Stimulated activated CD4-positive, alpha-beta T cell treated with anti-CD3 and anti-CD28 coated beads, Interleukin-4, amount 100 ng/mL, for 24 hours (primary cell): ENCODE measurements at regions not wholly inside any gene's neighbourhood (a gene's known extent, or its start where the extent isn't known, plus 50 kb on each side); places are given as distances from the start of the nearest gene placed in this dataset.
A peak's percentile ranks its signal among the peaks of the same experiment; 100 is the strongest.

Experiments used
- DNase-seq: peaks from one replicate; pipeline ENCODE4 v3.0.0-alpha.2; 2020

GRCh38 chr2:41618754-41619153 is 429.1 kb upstream of the PKDCC start:
- DNase-seq = no peak

GRCh38 chr2:41621095-41621494 is 426.7 kb upstream of the PKDCC start:
- DNase-seq = no peak

GRCh38 chr2:41621563-41621962 is 426.3 kb upstream of the PKDCC start:
- DNase-seq = no peak

- DNase-seq = no peak
Measured at GRCh38 chr2:41622301-41622700, 425.5 kb upstream of the PKDCC start.

GRCh38 chr2:41626936-41627335 is 420.9 kb upstream of the PKDCC start:
- no peak for DNase-seq

- no peak for DNase-seq
Measured at GRCh38 chr2:41634686-41635085, 413.1 kb upstream of the PKDCC start.

- no peak for DNase-seq
Measured at GRCh38 chr2:41644936-41645335, 402.9 kb upstream of the PKDCC start.

GRCh38 chr2:41647468-41648050 is 400.3 kb upstream of the PKDCC start:
- DNase-seq = no peak

- no peak for DNase-seq
Measured at GRCh38 chr2:41657226-41657625, 390.6 kb upstream of the PKDCC start.

GRCh38 chr2:41659758-41660157 is 388.1 kb upstream of the PKDCC start:
- no peak for DNase-seq

- DNase-seq = no peak
Measured at GRCh38 chr2:41662461-41662860, 385.4 kb upstream of the PKDCC start.

- DNase-seq = no peak
Measured at GRCh38 chr2:41663056-41663455, 384.8 kb upstream of the PKDCC start.

- no peak for DNase-seq
Measured at GRCh38 chr2:41668529-41668928, 379.3 kb upstream of the PKDCC start.

- DNase-seq = no peak
Measured at GRCh38 chr2:41678639-41679038, 369.2 kb upstream of the PKDCC start.

GRCh38 chr2:41686156-41686555 is 361.7 kb upstream of the PKDCC start:
- DNase-seq = no peak

- no peak for DNase-seq
Measured at GRCh38 chr2:41691561-41691960, 356.3 kb upstream of the PKDCC start.

- DNase-seq = no peak
Measured at GRCh38 chr2:41694536-41695049, 353.2 kb upstream of the PKDCC start.

- no peak for DNase-seq
Measured at GRCh38 chr2:41695198-41696113, 352.4 kb upstream of the PKDCC start.

GRCh38 chr2:41697389-41697788 is 350.4 kb upstream of the PKDCC start:
- no peak for DNase-seq

- peak; percentile 12 for DNase-seq
Measured at GRCh38 chr2:41698678-41699422, 349.0 kb upstream of the PKDCC start.

GRCh38 chr2:41701231-41701630 is 346.6 kb upstream of the PKDCC start:
- DNase-seq = no peak

GRCh38 chr2:41703123-41703522 is 344.7 kb upstream of the PKDCC start:
- no peak for DNase-seq

- DNase-seq = no peak
Measured at GRCh38 chr2:41705634-41706033, 342.2 kb upstream of the PKDCC start.

GRCh38 chr2:41706286-41706685 is 341.5 kb upstream of the PKDCC start:
- DNase-seq = no peak
